ENCODE measurements at regions not wholly inside any gene's neighbourhood (a gene's known extent, or its start where the extent isn't known, plus 50 kb on each side); places are given as distances from the start of the nearest gene placed in this dataset.
"Not testable (repeated sequence)": the region's sequence is repeated elsewhere in the genome, so short reads cannot be mapped to it uniquely, and the experiment has no call there.

GRCh38 chr4:137909529-137910309 is 332.4 kb downstream of the SLC7A11 start:
- ChIA-PET POLR2A (ENCODE audit: low non-redundant PET) (no interaction called here), CTCF (interaction anchor here (0.6 kb wide), 1 partner anchor 202 kb away, joined by 3 read pairs; no protein-coding TSS in a partner anchor)
- no peak for DNase-seq (ENCODE audit: low spot score)
- H3K27ac ChIP-seq = no peak overlapping the region
- no peak for TF ChIP-seq CTCF (conservative IDR thresholded peaks at IDR 0.05; ENCODE audit: low read depth)

- CTCF ChIA-PET = no interaction called here
- TF ChIP-seq CTCF (conservative IDR thresholded peaks at IDR 0.05; ENCODE audit: low read depth) = no peak
- POLR2A ChIA-PET (ENCODE audit: low non-redundant PET) = no interaction called here
- no peak overlapping the region for H3K27ac ChIP-seq
- no peak for DNase-seq (ENCODE audit: low spot score)
These were observed 336.2 kb downstream of the SLC7A11 start for GRCh38 chr4:137905930-137906329.

DNA sequence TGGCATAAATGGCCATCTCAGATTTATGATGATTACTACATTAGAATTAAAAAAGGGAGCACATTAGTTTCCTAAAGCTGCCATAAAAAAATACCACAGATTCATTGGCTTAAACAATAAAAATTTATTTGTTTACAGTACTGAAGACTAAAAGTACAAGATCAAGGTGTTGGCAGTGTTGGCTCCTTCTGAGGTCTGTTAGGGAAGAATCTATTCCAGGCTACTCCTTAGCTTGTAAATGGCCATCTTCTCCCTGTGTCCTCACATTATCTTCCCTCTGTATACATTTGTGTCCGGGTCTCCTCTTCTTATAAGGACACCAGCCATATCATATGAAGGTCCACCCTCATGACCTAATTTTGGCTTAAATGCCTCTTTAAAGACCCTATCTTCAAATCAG is 341.0 kb downstream of the SLC7A11 start:
- TF ChIP-seq CTCF (conservative IDR thresholded peaks at IDR 0.05; ENCODE audit: low read depth) = no peak
- POLR2A ChIA-PET (ENCODE audit: low non-redundant PET) = no interaction called here

GRCh38 chr4:137896221-137896737 is 345.9 kb downstream of the SLC7A11 start:
- TF ChIP-seq CTCF (conservative IDR thresholded peaks at IDR 0.05; ENCODE audit: low read depth) = no peak
- no peak for DNase-seq (ENCODE audit: low spot score)
- CTCF ChIA-PET = no interaction called here
- POLR2A ChIA-PET (ENCODE audit: low non-redundant PET) = no interaction called here
- no peak overlapping the region for H3K27ac ChIP-seq

More for the DNA sequence above, 341.0 kb downstream of the SLC7A11 start:
- CTCF ChIA-PET = no interaction called here
- DNase-seq (ENCODE audit: low spot score) = no peak
- H3K27ac ChIP-seq = no peak overlapping the region

DNA sequence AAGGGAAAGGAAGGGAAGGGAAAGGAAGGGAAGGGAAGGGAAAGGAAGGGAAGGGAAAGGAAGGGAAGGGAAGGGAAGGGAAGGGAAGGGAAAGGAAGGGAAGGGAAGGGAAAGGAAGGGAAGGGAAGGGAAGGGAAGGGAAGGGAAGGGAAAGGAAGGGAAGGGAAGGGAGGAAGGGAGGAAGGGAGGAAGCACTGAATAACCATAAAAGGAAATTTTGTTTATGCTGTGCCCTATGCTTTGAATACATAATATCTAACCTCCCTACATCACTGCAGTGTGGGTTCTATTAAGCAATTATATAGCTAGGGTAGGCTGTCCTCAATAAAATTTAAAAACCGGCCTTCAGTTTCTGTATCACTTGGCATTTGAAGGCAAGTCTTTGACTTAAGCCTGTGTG is 346.6 kb downstream of the SLC7A11 start:
- CTCF ChIA-PET; POLR2A ChIA-PET (ENCODE audit: low non-redundant PET); DNase-seq (ENCODE audit: low spot score); H3K27ac ChIP-seq: not testable (repeated sequence)

DNA sequence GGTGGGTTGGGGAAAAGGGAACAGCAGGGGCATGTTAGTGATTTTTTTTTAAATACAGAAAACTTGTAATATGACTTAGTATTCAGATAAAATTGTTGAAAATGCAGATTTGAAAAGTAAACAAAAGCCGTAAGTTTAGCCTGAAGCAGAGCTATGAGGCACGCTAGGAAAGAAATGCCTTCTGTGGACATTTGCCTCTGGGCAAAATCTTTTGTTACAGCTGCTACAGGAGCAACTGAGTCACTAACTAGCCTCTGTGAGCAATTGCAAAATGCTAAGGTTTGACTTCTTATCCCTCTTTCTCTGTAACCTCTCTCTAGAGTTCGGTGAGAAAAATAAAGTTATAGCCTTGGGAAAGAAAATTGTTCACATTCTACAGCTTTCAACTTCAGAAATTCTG is 350.0 kb downstream of the SLC7A11 start:
- POLR2A ChIA-PET (ENCODE audit: low non-redundant PET) = no interaction called here
- DNase-seq (ENCODE audit: low spot score) = no peak
- CTCF ChIA-PET = no interaction called here
- no peak for TF ChIP-seq CTCF (conservative IDR thresholded peaks at IDR 0.05; ENCODE audit: low read depth)
- H3K27ac ChIP-seq = no peak overlapping the region

GRCh38 chr4:137890812-137891211 is 351.3 kb downstream of the SLC7A11 start:
- CTCF ChIA-PET = no interaction called here
- DNase-seq (ENCODE audit: low spot score) = no peak
- POLR2A ChIA-PET (ENCODE audit: low non-redundant PET) = no interaction called here
- no peak overlapping the region for H3K27ac ChIP-seq
- TF ChIP-seq CTCF (conservative IDR thresholded peaks at IDR 0.05; ENCODE audit: low read depth) = no peak
